ENCODE measurements at regions not wholly inside any gene's neighbourhood (a gene's known extent, or its start where the extent isn't known, plus 50 kb on each side); places are given as distances from the start of the nearest gene placed in this dataset.

DNA sequence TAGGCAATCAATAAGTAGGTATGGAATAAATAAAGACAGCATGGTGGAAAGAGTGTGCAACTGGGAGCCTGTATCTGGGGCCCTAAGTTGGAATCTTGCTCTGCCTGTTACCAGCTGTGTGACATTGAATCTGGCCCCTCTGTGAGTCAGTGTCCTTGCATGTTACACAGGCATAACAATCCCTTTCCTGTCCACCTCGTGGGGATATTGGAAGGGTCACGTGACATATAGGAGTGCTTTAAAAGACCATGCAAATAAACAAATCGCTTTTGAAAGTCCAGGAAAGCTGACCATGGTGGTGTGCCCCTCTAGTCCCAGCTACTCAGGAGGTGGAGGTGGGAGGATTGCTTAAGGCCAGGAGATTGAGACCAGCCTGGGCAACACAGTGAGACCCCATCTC lies 51.1 kb upstream of the VRK1 start:
- TF ChIP-seq POLR2A (IDR thresholded peaks at IDR 0.05; ENCODE audit: low read depth, low read length) (no peak), TAF1 (IDR thresholded peaks at IDR 0.05; ENCODE audit: low read depth, low read length) (no peak)

All from GM12891 (cell line).